G401 (cell line): ENCODE measurements at regions not wholly inside any gene's neighbourhood (a gene's known extent, or its start where the extent isn't known, plus 50 kb on each side); places are given as distances from the start of the nearest gene placed in this dataset.
"Not testable (repeated sequence)": the region's sequence is repeated elsewhere in the genome, so short reads cannot be mapped to it uniquely, and the experiment has no call there.

Source experiments
- DNase-seq: peaks from one replicate; pipeline ENCODE4 v3.0.0-alpha.2; 2015; ENCODE audit warnings: low spot score
- in situ Hi-C: cut with HindIII; loops from 2 replicates; pipeline ENCODE4 v1.10.0; 2016; ENCODE audit warnings: low sequenced_read_pairs, mixed read lengths

- in situ Hi-C loops: no loop called here
- no peak for DNase-seq
Measured at GRCh38 chr6:85747666-85748065, 105.0 kb upstream of the SYNCRIP start.

DNA sequence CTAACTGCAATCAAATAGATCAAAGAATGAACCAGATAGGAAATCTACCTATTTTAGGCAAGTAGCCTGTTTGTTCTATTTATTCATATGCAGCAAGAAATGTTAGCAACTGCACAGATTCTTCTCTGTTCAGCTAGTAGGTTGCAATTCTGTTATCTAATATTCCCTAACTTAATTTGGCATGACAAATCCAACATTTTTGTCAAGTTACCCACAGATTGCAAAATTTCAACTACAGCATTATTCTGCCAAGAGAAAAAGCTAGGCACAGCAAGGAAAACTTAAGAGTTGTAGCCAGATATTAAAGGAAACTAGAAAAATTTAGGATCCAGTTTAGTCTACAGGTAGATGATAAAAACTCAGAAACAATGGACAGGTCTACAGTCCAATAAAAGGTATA is 104.4 kb upstream of the SYNCRIP start:
- in situ Hi-C loops: no loop called here
- no peak for DNase-seq

- DNase-seq: no peak
- in situ Hi-C loops: no loop called here
Measured at GRCh38 chr6:85744433-85744970, 101.8 kb upstream of the SYNCRIP start.

GRCh38 chr6:85726206-85726605 is 83.5 kb upstream of the SYNCRIP start:
- in situ Hi-C loops: no loop called here
- DNase-seq: no peak

DNA sequence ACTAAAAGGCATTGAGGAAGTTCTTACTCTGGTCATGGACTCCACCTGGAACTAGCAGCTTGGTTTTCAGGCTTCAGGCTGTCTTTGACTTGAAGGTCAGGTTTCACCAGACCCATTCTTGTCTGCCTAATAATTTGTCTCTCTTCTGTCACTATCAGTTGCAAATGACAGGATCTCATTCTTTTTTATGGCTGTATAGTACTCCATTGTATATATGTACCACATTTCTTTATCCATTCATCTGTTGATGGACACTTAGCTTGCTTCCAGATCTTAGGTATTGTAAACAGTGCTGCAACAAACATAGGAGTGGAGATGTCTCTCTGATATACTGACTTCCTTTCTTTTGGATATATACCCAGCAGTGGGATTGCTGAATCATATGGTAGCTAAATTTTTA is 73.1 kb upstream of the SYNCRIP start:
- in situ Hi-C loops: no loop called here
- no peak for DNase-seq

- no peak for DNase-seq
Measured at GRCh38 chr6:85714893-85715530, 72.3 kb upstream of the SYNCRIP start.

DNA sequence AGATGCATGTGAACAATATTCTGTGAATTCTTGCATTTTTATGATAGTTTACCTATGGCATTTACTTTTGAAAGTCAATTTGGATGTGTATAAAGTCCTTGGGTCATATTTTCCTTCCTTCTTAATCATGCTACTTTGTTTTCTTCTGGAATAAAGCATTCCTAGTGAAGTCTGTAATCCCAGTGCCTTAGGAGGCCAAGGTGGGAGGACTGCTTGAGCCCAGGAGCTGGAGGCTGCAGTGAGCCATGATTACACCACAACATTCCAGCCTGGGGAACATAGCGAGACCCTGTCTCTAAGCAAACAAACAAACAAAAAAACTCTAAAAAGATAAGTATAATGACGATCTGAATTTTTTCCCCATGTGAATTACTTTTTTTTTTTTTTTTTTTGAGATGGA is 69.7 kb upstream of the SYNCRIP start:
- DNase-seq: no peak
- in situ Hi-C loops: no loop called here

More at GRCh38 chr6:85714893-85715530, 72.3 kb upstream of the SYNCRIP start:
- in situ Hi-C loops: no loop called here

GRCh38 chr6:85707515-85708145 is 64.9 kb upstream of the SYNCRIP start:
- DNase-seq: not testable (repeated sequence)

DNA sequence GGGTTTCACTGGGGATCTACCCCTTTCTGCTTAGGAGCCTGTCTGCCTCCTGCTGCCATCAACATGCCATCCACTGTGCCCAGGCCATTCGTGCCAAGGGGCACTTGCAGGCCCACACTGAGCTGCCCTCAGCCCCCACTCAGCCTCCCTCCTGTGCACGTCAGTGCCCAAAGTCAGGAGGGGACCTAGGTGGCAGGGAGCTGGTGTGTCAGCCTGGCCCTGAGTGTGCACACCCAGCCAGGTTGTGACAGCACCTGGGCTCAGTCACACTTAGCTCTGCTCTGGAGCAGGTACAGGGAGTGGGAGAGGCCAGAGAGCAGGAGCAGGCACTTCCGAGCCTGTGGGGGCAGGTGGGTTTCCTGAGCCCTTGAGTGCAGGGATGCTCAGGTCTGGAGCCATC is 63.6 kb upstream of the SYNCRIP start:
- in situ Hi-C loops: no loop called here
- DNase-seq: no peak

More at GRCh38 chr6:85707515-85708145, 64.9 kb upstream of the SYNCRIP start:
- in situ Hi-C loops: not testable (repeated sequence)

GRCh38 chr6:85705220-85705619 is 62.5 kb upstream of the SYNCRIP start:
- in situ Hi-C loops: no loop called here

DNA sequence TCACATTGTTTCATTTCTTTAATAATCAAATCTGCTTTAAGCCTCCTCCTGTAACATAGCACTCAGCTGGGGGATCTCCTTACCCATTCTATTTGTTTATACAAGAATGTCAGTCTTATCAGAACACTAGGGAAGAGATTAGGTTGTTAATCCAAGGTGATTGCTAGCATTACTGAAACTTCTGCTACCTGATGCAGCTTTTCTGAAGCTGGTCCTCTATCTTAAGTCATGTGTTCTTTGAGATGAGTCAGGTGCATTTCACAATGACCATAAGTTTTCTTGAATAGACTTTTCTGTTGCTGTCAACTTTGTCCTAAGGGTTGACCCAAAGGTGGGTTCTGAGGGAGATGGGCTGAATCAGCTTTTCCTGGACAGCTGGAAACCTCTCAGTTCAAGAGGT is 60.7 kb upstream of the SYNCRIP start:
- no peak for DNase-seq
- in situ Hi-C loops: no loop called here

More at GRCh38 chr6:85705220-85705619, 62.5 kb upstream of the SYNCRIP start:
- no peak for DNase-seq
